D721Med (cell line): ENCODE measurements at regions not wholly inside any gene's neighbourhood (a gene's known extent, or its start where the extent isn't known, plus 50 kb on each side); places are given as distances from the start of the nearest gene placed in this dataset.
"Not testable (repeated sequence)": the region's sequence is repeated elsewhere in the genome, so short reads cannot be mapped to it uniquely, and the experiment has no call there.

Source experiments
- DNase-seq: peaks from one replicate; pipeline ENCODE4 v3.0.0; 2011; ENCODE audit warnings: low spot score; ENCODE audit not compliant: insufficient read length
- FAIRE-seq: peaks from 2 replicates; lab custom pipeline; 2011; peaks lifted over from hg19 to GRCh38; lab: Jason Lieb, UNC
- CTCF ChIP-seq: IDR thresholded peaks from 2 replicates; pipeline ENCODE4 v1.5.1; 2012; ENCODE audit warnings: mild to moderate bottlenecking, control low read depth; ENCODE audit not compliant: insufficient read depth; ENCODE audit errors: missing control alignments

- DNase-seq (no peak), FAIRE-seq (no peak)
- no peak for TF ChIP-seq CTCF
Measured at GRCh38 chr3:127493924-127494646, 96.4 kb downstream of the TPRA1 start.

- no peak for FAIRE-seq
- DNase-seq, result no peak
- TF ChIP-seq CTCF, result no peak
Measured at GRCh38 chr3:127492426-127492825, 98.1 kb downstream of the TPRA1 start.

- FAIRE-seq (no peak), DNase-seq (no peak)
- no peak for TF ChIP-seq CTCF
Measured at GRCh38 chr3:127491909-127492308, 98.6 kb downstream of the TPRA1 start.

GRCh38 chr3:127491323-127491722, 99.2 kb downstream of the TPRA1 start:
- no peak for TF ChIP-seq CTCF
- DNase-seq (no peak), FAIRE-seq (no peak)

GRCh38 chr3:127491024-127491305, 99.6 kb downstream of the TPRA1 start:
- FAIRE-seq, DNase-seq: not testable (repeated sequence)

- no peak for TF ChIP-seq CTCF
- DNase-seq (no peak), FAIRE-seq (no peak)
Measured at GRCh38 chr3:127490271-127491023, 100.1 kb downstream of the TPRA1 start.

- FAIRE-seq, result no peak
- no peak for DNase-seq
- TF ChIP-seq CTCF, result no peak
Measured at GRCh38 chr3:127489357-127489756, 101.2 kb downstream of the TPRA1 start.
